Vagina (tissue), 2 donors: ENCODE measurements at regions not wholly inside any gene's neighbourhood (a gene's known extent, or its start where the extent isn't known, plus 50 kb on each side); places are given as distances from the start of the nearest gene placed in this dataset.
"Not testable (repeated sequence)": the region's sequence is repeated elsewhere in the genome, so short reads cannot be mapped to it uniquely, and the experiment has no call there.

Source experiments
- DNase-seq, 2 donors: peaks; one replicate each; pipeline ENCODE4 v3.0.0-alpha.2; 2017; ENCODE audit errors: extremely low spot score in 2 of 2
- H3K27ac ChIP-seq: fragments of 200-600 bp; sonication (generic); one replicate; pipeline ENCODE4 v1.5.1; 2019
- H3K27me3 ChIP-seq: fragments of 200-600 bp; sonication (generic); one replicate; pipeline ENCODE4 v1.5.1; 2019
- H3K36me3 ChIP-seq, 2 donors: fragments of 200-600 bp; sonication (generic); one replicate each; pipeline ENCODE4 v1.5.1; 2017 to 2019
- H3K4me1 ChIP-seq: fragments of 200-600 bp; sonication (generic); one replicate; pipeline ENCODE4 v1.5.1; 2019
- H3K4me3 ChIP-seq, 2 donors: fragments of 200-600 bp; sonication (generic); 1 replicate in 1 of 2; 2 replicates in 1 of 2; pipeline ENCODE4 v1.5.1; 2016 to 2019
- H3K9me3 ChIP-seq: fragments of 200-600 bp; sonication (generic); one replicate; pipeline ENCODE4 v1.5.1; 2019
- CTCF ChIP-seq, 3 experiments: fragments of 450-650 bp in 2 of 3; fragments of 200-600 bp in 1 of 3; sonication (generic) in 1 of 3; IDR thresholded peaks; one replicate each; pipeline ENCODE4 v1.5.1; 2017 to 2019; ENCODE audit warnings: antibody characterized with exemption in 3 of 3, mild to moderate bottlenecking in 2 of 3, moderate library complexity in 2 of 3
- POLR2A ChIP-seq, 2 donors: fragments of 450-650 bp; IDR thresholded peaks; one replicate each; pipeline ENCODE4 v1.6.1; 2017; ENCODE audit warnings: antibody characterized with exemption in 2 of 2, mild to moderate bottlenecking in 2 of 2, moderate library complexity in 2 of 2
- POLR2AphosphoS5 ChIP-seq, 2 donors: sonication (generic); formaldehyde crosslinking; IDR thresholded peaks; one replicate each; pipeline ENCODE4 v1.9.0; 2017; ENCODE audit warnings: antibody characterized with exemption in 2 of 2, mild to moderate bottlenecking in 2 of 2, low read depth in 1 of 2; ENCODE audit not compliant: insufficient read depth in 1 of 2
- intact Hi-C: fragments of 100-400 bp; cut with DNase I; formaldehyde crosslinking; loops from one replicate; pipeline ENCODE4 v1.15.1; 2023

DNA sequence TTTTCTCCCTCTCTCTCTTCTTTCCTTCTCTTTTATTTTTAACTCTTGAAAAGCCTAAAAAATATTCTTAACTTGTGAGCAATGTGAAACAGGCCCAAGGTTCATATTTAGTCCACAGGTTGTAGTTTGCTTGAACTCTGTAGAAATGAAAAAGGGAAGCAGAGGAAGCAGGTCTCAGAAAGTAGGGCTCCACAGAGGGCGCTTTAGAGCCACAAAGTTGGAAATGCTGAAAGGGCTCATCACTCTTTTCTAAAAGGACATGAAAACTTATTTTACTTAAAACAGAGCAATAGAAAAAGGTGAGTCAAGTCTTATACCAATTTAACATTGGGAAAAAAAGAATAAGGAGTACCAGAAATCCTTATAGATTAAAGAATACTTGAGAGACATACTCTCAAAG, 247.0 kb downstream of the USP25 start:
- Histone ChIP-seq H3K27me3 (no peaks in the 10 kb centered on the region), H3K4me1 (no peaks in the 10 kb centered on the region), H3K9me3 (no peaks in the 10 kb centered on the region), H3K36me3 (no peaks in the 10 kb centered on the region), H3K27ac (no peak overlapping the region), H3K4me3 (no peak overlapping the region)
- TF ChIP-seq POLR2A (IDR thresholded peaks at IDR 0.05) (no peak), POLR2AphosphoS5 (IDR thresholded peaks at IDR 0.05; ENCODE audit: insufficient read depth in 1 of 2, low read depth in 1 of 2) (no peak), CTCF (IDR thresholded peaks at IDR 0.05) (no peak)
- intact Hi-C loops, result no loop called here
- no peak for DNase-seq

DNA sequence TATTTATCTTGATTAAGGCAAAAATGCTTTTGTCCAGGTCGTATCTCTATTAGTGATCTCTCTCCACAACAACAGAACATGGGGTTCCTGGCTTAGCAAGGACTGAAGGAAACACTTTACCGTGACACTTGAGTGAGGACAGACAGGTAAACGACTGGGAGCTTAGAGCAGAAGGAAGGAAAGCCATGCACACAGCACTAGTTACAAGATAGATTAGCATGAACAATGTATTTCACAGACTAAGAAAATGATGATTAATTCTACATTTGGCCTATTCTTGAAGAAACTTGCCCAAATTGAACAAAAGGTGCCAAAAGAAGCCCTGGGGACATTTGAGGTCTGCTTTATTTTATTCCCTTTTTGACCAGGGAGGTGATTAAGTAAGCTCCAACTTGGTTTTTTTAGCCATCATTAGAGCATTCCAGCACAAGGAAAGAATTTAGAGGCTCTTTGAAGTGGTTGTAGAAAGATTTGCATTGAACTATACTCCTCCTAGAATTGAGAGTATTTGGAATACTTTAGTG, 248.5 kb downstream of the USP25 start:
- intact Hi-C loops, result no loop called here
- Histone ChIP-seq H3K27me3 (no peaks in the 10 kb centered on the region), H3K4me1 (no peaks in the 10 kb centered on the region), H3K4me3 (no peak overlapping the region), H3K9me3 (no peaks in the 10 kb centered on the region), H3K27ac (no peak overlapping the region), H3K36me3 (no peaks in the 10 kb centered on the region)
- TF ChIP-seq POLR2A (IDR thresholded peaks at IDR 0.05) (no peak), CTCF (IDR thresholded peaks at IDR 0.05) (no peak), POLR2AphosphoS5 (IDR thresholded peaks at IDR 0.05; ENCODE audit: insufficient read depth in 1 of 2, low read depth in 1 of 2) (no peak)
- no peak for DNase-seq

- H3K27me3 ChIP-seq, H3K9me3 ChIP-seq, H3K27ac ChIP-seq, H3K4me1 ChIP-seq, intact Hi-C loops, DNase-seq, H3K4me3 ChIP-seq, H3K36me3 ChIP-seq: not testable (repeated sequence)
Measured at GRCh38 chr21:15979493-15979892, 249.7 kb downstream of the USP25 start.

DNA sequence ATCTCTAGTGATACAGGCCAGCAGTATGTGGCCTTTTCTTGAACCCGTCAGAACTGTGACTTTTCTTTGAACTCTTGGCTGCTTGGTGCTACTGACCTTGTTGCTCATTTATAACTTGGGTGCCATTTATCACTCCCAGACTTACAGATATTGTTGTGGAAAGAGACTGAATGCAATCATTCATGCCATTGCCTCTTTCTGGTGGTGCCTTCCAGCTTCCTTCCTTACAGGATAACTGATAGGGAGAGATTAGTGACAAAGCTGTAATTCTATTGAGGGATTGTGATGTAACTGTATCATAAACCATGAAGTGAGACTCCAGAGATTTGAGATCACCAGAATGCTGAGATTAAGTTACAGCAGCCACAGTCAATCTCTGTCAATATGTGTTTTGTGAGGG, 256.5 kb downstream of the USP25 start:
- Histone ChIP-seq H3K27ac (no peak overlapping the region), H3K27me3 (no peaks in the 10 kb centered on the region), H3K36me3 (no peaks in the 10 kb centered on the region), H3K4me3 (no peak overlapping the region), H3K4me1 (no peaks in the 10 kb centered on the region), H3K9me3 (no peaks in the 10 kb centered on the region)
- TF ChIP-seq CTCF (IDR thresholded peaks at IDR 0.05), result no peak
- no peak for TF ChIP-seq POLR2A (IDR thresholded peaks at IDR 0.05)
- no peak for TF ChIP-seq POLR2AphosphoS5 (IDR thresholded peaks at IDR 0.05; ENCODE audit: insufficient read depth in 1 of 2, low read depth in 1 of 2)
- no peak for DNase-seq
- intact Hi-C loops, result no loop called here

GRCh38 chr21:15992171-15992570, 262.4 kb downstream of the USP25 start:
- H3K27me3 ChIP-seq, result no peaks in the 10 kb centered on the region
- peaks cover 5% of the 10 kb centered on the region for H3K4me1 ChIP-seq
- H3K27ac ChIP-seq, result no peak overlapping the region
- TF ChIP-seq CTCF (IDR thresholded peaks at IDR 0.05), result no peak
- TF ChIP-seq POLR2A (IDR thresholded peaks at IDR 0.05), result no peak
- no peak for TF ChIP-seq POLR2AphosphoS5 (IDR thresholded peaks at IDR 0.05; ENCODE audit: insufficient read depth in 1 of 2, low read depth in 1 of 2)
- DNase-seq, result no peak
- no peaks in the 10 kb centered on the region for H3K9me3 ChIP-seq
- no peaks in the 10 kb centered on the region for H3K36me3 ChIP-seq
- intact Hi-C loops, result no loop called here
- no peak overlapping the region for H3K4me3 ChIP-seq

DNA sequence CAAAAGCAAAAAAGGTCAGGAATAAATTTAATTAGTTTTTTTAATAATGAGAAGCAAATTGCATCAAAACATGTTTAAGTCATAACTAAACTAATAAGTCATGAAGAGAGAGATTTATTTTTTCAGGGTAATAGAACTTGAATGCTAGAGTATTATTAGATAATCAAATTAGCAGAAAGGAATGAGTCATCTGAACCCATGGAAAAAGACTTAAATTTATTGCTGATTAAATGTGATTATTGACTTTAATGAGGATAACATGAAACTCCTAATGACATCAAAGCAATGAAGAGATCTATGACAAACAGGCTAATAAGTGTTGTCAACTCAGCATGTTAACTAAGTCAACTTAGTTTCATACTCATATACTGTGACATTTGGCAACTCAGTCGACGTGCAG, 264.2 kb downstream of the USP25 start:
- Histone ChIP-seq H3K4me3 (no peak overlapping the region), H3K4me1 (peaks cover 5% of the 10 kb centered on the region), H3K27me3 (no peaks in the 10 kb centered on the region), H3K36me3 (no peaks in the 10 kb centered on the region), H3K27ac (no peak overlapping the region), H3K9me3 (no peaks in the 10 kb centered on the region)
- DNase-seq, result no peak
- intact Hi-C loops, result no loop called here
- TF ChIP-seq POLR2A (IDR thresholded peaks at IDR 0.05), result no peak
- TF ChIP-seq POLR2AphosphoS5 (IDR thresholded peaks at IDR 0.05; ENCODE audit: insufficient read depth in 1 of 2, low read depth in 1 of 2), result no peak
- no peak for TF ChIP-seq CTCF (IDR thresholded peaks at IDR 0.05)
